HG03045 (cell line): ENCODE measurements at regions not wholly inside any gene's neighbourhood (a gene's known extent, or its start where the extent isn't known, plus 50 kb on each side); places are given as distances from the start of the nearest gene placed in this dataset.

Experiments used
- ATAC-seq: cut with Tn5 transposase; IDR thresholded peaks from one replicate; pipeline ENCODE4 v1.9.1; 2021; ENCODE audit warnings: mild to moderate bottlenecking, moderate library complexity; ENCODE audit not compliant: unreplicated experiment

DNA sequence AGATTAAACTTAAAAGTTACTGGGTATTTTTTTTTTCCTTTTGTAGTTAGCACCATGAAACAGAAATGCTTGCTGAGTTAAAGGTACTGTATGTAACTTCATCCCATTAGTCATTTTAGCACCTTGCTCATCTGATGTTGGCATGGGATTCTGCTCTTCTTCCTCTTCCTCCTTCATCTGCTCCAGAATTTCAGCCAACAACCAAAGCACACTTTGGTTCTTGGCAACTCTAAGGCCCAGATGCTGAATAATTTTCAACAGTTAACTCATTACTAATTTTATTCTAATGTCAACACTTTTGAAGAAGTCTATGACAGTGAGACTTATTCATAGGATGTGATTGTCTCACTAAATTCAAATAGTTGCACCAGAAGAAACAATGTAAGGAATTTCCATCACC, 359.2 kb downstream of the KCTD12 start:
- no peak for ATAC-seq

DNA sequence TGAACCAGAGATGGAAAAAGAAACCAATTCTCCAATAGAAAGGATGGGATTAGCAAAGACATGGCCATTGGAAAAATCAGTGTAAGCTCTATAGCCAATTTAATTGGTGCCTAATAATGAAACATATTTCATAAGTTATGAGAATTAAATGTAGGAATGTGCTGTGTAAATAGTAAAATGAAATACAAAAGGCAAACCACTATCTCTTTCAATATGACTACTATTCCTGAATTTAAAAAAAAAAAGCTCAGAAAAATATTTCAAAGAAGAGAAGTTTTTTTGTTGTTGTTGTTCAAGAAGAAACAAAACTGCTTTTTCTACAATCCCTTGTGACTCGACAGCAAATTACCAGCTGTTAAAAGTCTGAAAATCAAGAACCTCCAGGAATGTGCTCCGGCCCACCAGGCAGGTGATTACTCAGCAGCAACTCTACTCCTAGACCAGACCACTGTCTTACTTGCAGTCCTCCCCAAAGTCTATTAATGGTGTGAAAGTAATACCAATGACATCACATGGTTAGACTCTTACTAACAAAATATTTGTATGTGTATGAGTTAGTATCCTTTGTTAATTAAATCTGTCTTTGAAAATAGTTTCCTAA, 362.4 kb downstream of the KCTD12 start:
- no peak for ATAC-seq

DNA sequence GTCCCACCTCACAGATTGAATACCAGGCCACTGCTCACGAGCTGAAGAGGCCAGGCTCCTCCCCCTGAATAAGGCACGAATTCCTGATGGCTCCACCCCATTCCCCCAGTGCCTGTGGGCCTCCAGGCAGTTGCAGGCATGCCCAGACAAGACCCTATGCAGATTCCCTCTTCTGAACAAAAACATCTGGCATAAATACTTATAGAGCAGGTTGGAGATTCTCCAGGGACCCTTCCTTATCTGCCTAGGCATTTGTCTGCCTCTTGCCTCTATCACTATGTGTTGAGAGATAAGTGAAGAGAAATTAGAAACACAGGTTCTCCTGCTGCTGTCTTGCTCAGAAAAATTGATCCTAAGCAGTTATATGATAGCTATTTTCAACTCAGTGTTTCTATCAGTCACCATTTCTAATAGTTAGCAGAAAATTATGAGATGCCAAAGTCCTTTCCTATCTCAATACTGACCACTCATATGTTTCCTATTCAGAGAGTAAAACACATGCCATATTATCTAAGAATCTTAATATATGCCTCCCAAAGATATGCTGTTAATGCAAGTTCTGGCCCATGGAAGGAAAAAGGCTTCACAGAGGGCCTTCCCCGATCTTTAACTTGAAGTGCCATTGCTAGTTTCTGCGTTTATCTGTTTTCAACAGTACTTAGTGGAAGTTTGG, 364.0 kb downstream of the KCTD12 start:
- ATAC-seq: no peak

DNA sequence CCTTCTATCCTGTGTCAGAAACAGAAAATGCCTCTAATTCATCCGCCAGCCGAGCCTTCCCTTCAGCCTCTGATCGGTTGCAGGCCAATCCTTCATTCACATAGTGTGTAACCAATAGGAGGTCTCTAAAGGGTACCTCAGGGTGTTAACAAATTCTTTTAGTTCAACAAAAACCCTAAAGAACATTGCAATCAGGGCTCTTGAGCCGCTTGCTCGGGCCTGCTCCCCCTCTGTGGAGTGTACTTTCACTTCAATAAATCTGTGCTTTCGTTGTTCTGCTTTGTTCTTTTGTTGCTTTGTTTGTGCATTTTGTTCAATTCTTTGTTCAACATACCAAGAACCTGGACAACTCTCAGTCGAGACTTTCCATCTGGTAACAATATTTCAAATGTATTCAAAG, 366.5 kb downstream of the KCTD12 start:
- no peak for ATAC-seq

DNA sequence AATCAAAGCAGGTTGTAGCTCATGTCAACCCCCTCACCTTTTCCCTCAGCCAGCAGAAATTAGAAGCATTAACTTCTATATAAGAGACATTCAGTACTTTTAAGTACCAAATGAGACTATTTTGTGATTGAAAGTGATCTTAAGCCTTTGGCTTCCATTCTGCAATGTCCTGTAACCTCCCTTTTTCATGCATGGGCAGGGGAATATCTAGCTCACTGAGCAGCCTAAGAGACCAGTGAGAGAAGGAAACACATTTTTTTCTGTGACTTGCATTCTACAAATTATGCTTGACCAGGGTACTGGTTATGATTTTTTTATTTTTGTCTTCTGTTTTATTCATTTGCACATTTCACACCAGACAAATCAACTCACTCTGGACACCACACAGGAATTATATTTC, 369.6 kb downstream of the KCTD12 start:
- no peak for ATAC-seq

DNA sequence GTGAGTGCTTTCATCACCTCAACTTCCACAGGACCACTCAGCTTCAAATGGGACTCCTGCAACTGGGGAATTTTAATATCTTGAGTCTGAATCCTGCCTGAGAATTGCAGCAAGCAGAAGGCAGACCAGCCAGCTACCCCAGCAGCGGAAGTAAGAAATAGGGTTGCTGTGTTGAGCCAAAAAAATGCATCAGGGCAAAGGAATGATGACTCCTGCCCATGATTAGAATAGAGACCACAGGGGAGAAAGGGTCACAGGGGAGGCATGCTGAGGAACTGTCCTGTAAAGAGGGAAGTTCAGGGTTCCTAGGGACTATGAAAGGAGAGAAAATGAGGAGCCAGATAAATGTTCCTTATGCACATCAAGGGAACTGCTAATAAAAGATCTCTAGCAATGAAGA, 370.2 kb downstream of the KCTD12 start:
- no peak for ATAC-seq

DNA sequence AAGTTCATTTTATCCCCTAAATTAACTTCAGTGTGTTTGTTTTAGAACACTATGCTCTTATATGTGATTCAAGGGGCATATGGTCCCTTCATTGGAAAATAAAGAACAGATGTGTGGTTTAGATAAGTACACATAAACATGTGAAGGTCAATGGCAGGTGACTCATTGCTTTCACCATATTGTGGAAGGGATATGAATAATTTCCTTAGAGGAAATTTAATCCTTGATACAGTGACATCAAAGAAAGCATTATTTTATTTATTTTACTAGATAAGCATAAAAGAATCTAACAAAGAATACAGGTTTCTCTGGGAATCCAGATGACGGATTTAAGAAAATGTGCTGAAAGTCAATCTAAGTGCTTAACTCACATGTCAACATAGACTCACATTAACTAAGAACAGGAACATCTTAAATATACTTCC, 373.5 kb downstream of the KCTD12 start:
- ATAC-seq: no peak

DNA sequence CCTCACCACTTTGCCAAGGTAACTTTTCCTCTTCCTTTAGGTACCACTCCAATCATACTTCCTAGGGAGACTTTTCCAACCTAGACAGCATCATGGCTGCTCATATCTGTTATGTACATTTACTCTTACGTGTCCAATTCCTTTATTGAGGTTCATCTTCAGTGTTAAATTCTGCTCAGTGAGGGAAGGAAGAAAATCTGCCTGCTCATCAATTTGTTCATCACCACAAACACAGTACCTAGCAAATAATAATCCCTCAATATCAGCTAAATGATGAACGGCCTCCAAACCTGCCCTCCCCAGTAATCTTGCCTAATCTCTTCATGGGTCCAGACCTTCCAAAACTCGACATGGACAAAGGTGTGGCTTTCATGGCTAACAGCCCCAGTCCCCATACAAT, 380.8 kb downstream of the KCTD12 start:
- ATAC-seq: no peak

DNA sequence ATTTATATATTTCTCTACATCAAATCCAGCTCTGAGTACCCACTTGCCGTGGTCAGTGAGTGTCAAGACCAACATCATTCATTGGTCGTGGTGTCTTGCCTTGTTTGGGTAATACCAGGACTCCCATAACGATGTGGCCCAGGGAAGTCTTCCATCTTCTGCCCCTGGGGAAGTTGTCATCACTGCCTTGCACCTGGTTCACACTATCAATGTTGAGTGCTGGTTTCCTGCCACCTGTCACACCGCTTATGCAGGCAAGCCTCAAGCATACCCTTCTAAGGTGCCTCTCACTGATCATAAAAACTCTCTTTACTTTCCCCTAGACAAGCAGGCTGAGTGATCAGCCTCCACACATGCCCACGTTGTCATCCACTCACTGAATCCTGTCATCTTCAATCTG, 382.4 kb downstream of the KCTD12 start:
- no peak for ATAC-seq

DNA sequence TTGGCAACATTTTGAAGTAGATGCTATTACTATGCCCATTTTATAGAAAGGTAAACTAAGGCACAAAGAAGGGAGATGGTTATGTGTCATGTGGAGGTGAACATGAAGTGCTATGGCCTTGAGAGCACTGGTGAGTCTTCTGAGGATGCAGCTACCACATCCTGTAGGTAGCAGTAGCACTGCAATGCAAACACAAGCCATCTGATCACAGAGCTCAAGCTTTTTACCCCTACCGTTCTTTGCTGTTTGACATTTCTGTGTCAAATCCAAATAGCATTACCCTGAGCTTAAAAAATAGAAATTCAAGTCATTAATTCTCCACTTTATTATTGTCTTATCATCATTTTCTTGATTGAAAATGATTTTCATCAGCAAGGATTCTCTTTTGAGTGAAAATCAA, 382.9 kb downstream of the KCTD12 start:
- ATAC-seq: no peak

DNA sequence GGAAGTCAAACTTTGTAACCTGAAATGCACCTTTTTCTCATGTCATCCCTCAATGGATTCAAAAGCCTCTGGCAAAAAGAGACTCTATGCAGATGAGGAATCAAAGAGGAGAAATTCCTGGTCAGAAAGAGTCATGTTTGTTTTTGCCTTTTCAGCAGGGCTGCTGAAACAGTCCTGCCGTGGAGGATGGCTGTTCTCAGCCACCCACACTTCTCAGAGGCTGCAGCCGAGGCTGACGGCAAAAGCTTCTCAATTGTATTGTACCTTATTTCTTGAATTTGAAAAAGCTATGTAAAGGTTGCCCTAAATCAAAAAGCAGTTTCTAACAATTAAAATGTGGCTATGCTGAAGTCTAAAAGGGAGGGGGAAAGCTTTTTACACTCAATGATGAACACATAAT, 385.3 kb downstream of the KCTD12 start:
- no peak for ATAC-seq

DNA sequence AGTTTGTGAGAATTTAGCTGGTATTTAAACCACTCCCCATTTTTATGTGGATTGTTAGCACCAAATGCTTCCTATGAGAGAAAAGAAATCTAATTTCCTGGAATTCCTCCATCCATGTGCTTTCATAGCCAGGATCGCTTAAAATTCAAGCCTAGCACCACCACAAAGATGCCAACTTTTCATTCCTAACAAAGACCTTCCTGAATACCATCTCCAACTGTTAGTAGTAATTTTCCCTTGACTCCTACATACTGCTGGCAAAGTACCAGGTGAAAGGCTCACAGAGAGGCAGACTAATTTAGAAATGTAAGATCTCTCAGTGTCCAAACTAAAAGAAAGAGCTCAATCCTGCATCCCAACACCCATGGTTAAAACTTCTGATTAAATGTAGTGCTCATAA, 386.3 kb downstream of the KCTD12 start:
- ATAC-seq: no peak

DNA sequence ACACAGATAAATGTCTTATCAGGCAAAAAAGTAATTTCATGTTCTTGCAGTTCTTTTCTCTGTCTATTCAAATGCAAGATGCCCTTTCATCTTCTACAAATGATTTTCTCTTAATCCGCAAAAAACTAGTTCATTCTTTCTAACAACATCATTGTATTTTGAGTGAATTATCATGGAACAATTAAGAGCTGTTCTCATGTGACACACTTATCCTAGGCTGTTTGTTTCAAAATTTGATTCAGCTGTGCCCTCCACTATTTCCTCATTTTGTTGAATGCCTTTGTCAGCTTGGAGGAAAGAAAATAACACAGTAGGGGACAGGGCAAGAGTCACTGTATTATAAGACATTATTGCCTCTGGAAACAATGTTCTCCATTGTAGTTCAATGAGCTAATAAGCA, 396.9 kb downstream of the KCTD12 start:
- ATAC-seq: no peak

DNA sequence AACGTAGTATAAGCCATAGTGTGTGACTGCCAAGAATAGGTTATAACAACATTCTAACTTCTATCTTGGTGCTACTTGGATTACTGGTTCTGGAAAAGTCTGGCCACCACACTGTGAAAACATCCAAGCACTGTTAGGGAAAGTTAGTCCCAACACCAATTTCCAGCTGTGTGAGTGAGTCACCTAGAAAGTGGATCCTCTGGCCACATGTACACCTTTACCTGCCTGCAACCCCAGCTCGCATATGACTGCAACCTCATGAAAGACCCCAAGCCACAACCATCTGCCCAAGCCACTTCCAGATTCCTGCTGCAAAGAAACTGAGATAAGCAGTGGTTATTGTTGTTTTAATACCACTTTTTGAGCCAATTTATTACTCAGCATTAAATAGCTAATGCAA, 404.5 kb downstream of the KCTD12 start:
- ATAC-seq: no peak

DNA sequence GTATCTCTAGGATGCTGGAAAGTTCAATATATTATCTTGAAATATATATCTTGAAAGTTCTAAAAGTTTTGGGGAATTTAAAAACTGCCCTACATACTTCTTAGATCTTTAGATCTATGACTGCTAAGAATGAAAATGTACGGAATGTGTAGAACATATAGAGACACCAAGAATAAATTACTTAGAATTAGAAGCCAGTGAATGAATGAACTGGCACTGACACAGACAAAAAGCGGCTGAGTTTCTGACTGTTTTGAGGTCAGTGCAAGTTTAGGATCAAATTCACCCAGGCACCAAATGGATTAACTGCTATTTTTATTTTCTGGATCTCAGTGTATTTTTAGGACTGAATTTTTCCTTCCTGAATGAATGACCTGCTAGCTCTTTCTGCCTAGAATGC, 411.2 kb downstream of the KCTD12 start:
- ATAC-seq: no peak

DNA sequence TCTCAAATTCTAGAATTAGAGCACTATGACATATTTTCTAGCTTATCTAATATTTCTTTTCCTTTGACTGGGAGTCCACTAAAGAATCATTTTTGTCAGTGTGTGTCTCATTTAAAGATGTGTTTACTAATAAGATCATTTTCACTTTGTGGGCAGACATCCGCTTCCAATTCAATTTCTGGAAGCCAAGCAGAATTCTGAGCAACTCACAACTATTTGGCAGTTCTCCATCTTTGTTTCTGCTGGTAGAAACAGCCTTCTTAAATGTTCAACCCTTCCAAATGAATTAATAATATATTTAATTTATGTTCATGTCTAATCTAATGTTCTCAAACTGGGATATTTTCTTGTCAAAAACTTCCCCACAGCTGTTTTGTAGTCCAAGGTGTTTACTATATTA, 411.8 kb downstream of the KCTD12 start:
- ATAC-seq: no peak

DNA sequence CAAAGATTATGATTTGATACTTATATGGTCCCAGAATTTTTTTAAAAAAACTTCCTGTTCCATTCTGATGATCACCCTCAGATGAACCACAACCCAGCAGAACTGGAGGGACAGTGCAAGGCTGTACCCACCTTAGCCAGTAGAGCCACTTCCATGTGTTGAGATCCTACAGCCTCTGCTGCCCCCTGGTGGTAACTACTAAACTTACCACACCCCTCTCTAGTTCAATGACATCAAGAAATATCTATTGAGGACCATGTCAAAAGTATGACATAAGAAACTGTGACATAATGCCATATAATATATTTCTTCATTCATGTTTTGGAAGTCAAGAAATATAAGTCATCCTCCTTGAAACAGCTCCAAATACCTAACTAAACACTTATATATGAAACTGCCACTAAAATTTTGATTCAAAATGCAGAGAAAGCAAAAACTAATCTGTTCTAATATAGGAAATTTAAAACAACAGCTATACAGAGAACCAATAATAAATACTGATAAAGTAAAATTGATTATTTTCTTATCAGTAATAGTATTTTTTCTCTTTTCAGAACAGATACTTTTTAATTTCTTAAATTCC, 412.6 kb downstream of the KCTD12 start:
- ATAC-seq: peak; percentile 99

DNA sequence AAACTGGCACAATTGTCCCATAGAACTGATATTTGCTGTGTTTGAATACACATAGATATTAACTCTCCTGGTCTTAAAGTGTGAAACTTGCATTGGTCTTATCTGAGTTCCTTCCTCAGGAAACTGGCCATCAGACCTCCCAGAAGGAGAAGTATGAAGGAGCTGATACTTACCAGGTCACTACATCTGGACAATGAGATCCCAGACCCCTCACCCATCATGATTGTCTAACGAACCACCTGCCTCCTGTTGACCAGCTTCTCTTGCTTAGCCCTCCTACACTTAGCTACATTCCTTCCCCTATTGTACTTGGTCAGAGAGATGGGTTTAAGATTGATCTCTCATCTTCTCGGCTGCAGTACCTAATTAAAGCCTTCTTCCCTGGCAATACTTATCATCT, 413.3 kb downstream of the KCTD12 start:
- no peak for ATAC-seq

DNA sequence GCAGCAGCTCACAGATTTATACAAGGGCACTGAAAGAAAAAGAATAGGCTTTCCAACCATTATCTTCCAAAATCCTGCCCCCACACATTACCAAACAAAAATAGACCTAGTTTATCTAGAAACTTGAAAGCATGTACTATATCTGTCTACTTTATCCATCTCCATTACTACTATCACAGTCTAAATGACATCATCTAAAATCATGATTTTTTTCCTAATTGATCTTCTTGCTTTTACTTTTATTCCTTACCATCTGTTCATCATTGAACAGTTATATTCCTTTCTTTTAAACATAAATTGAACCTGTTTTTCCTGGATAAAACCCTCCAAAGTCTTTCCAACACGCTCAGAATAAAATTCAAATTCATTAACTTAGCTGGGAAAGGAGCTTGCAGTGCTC, 414.7 kb downstream of the KCTD12 start:
- no peak for ATAC-seq

DNA sequence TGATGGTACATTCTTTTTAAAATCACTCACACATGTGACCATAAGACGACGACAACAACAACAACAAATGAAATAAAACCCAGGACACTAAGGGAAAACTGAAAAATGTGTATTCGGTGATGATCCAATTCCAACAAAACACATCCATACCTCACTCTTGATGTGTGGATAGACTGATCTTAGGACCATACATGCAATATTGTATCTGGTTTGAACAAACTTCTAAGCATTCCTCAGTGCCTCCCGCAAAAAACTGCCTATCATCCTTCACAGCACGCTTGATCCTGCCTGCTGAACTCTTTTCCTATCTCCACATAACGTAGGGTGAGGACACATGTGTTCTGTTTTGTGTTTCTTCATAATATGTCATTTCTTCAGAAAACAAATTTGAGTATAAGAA, 415.2 kb downstream of the KCTD12 start:
- ATAC-seq: no peak

DNA sequence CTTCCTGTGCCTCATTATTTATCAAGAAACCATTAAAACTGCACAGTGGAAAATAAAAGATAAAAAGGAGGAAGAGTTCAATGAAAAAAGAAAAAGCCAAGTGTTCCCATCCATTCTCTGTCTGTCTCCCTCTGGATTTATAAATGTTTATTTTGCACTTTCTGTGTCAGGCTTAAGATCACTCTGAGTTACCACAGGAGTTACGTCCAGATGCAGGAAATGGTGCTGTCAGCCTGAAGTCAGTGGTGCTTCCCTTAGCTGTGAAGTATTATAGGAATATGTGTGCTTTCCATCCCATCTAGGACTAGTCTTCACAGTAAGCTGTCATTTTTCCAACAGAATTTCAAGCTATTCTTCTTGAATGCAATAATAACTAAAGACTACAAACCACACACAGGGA, 420.2 kb downstream of the KCTD12 start:
- ATAC-seq: no peak

DNA sequence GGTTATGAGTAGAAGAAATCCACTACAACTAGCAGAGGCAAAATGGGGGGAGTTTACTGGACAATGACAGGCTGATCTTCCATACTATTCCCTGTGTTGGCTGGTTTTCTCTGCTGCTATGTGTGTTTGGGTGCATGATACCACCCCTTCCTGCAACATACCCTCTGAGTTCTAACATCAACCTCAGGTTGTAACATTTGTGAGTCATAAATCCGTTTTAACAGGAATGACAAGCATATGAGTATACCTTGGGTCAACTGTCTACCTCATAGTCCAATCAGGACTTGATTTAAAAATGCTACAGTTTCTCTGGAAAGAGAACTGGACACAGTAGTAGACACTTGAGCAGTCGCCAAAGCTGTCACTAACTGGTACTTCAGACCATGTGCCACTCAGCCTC, 422.9 kb downstream of the KCTD12 start:
- ATAC-seq: no peak

DNA sequence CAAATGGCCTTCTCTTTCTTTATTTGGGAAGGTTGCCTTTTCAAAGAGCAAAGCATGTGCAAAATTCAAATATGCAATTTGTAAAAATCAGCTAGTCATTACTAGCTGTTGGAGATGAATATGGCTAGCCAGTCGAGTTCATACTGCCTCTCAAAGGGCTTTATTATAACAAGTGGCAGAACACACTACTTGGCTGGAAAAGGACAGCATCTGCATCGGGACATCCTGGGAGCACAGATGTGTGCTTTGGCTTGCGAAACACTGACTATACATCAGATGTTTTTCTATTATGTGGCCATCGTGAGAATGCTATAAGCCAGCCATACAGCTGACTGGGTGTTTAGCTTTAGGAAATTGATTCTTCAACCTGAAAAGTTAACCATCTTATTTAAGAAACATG, 424.2 kb downstream of the KCTD12 start:
- no peak for ATAC-seq
